ENCODE measurements at regions not wholly inside any gene's neighbourhood (a gene's known extent, or its start where the extent isn't known, plus 50 kb on each side); places are given as distances from the start of the nearest gene placed in this dataset.

GRCh38 chr4:143089291-143089690, 95.4 kb upstream of the USP38 start:
- intact Hi-C loops (cut with micrococcal nuclease; ENCODE audit: unreplicated experiment) (no loop called here), in situ Hi-C loops (cut with MboI) (no loop called here)
- Histone ChIP-seq H3K36me3 (ENCODE audit: control insufficient read depth in 2 of 2, insufficient read depth in 2 of 2, low read length in 1 of 2) (no peaks in the 10 kb centered on the region), H2AFZ (ENCODE audit: control insufficient read depth, low read depth, low read length) (no peak overlapping the region), H3K4me2 (ENCODE audit: control insufficient read depth, insufficient read depth) (no peak overlapping the region), H4K20me1 (ENCODE audit: control insufficient read depth, insufficient read depth) (no peaks in the 10 kb centered on the region), H3K4me1 (ENCODE audit: control insufficient read depth, insufficient read depth, low read length) (no peaks in the 10 kb centered on the region), H3K9ac (ENCODE audit: control insufficient read depth, insufficient read depth, low read length) (no peak overlapping the region), H3K27me3 (replicated peaks in 1 of 2; ENCODE audit: control insufficient read depth in 2 of 2, insufficient read depth in 2 of 2, low read length in 1 of 2) (no peaks in the 10 kb centered on the region), H3K9me3 (replicated peaks; ENCODE audit: control insufficient read depth, insufficient read depth, low read length) (no peaks in the 10 kb centered on the region), H3K4me3 (no peak overlapping the region), H3K79me2 (ENCODE audit: control insufficient read depth, insufficient read depth, low read length) (no peaks in the 10 kb centered on the region), H3K27ac (ENCODE audit: control insufficient read depth, insufficient read depth) (no peak overlapping the region)
- ATAC-seq, result no peak
- BruUV-seq (replicated peaks), result no TSS peak
- ChIA-PET CTCF (no interaction called here), SMC1A (ENCODE audit: uncharacterized antibody, unreplicated experiment) (no interaction called here), RAD21 (ENCODE audit: unreplicated experiment) (no interaction called here), POLR2A (no interaction called here)
- no peak for DNase-seq (ENCODE audit: low read depth, low spot score)
- TF ChIP-seq KLF5 (IDR thresholded peaks at IDR 0.05; ENCODE audit: partially characterized antibody) (no peak), STAT3 (IDR thresholded peaks at IDR 0.05; ENCODE audit: low read depth, low read length) (no peak), E2F8 (IDR thresholded peaks at IDR 0.05; ENCODE audit: low read depth, partially characterized antibody) (no peak), SIN3A (IDR thresholded peaks at IDR 0.05; ENCODE audit: low read depth, low read length) (no peak), CEBPB (IDR thresholded peaks at IDR 0.05; ENCODE audit: borderline replicate concordance in 1 of 2, low read depth in 2 of 2, low read length in 2 of 2) (no peak), RB1 (IDR thresholded peaks at IDR 0.05; ENCODE audit: borderline replicate concordance) (no peak), STAT1 (conservative IDR thresholded peaks at IDR 0.05) (no peak), NR2C1 (IDR thresholded peaks at IDR 0.05) (no peak), PML (IDR thresholded peaks at IDR 0.05; ENCODE audit: low read length) (no peak), ELK1 (IDR thresholded peaks at IDR 0.05; ENCODE audit: low read depth, low read length) (no peak), HDAC6 (IDR thresholded peaks at IDR 0.05; ENCODE audit: unreplicated experiment) (no peak), POLR2A (IDR thresholded peaks at IDR 0.05; ENCODE audit: low read depth, low read length) (no peak), ETV6 (conservative IDR thresholded peaks at IDR 0.05 in 1 of 2, IDR thresholded peaks at IDR 0.05 in 1 of 2; ENCODE audit: borderline replicate concordance in 1 of 2, low read depth in 1 of 2) (no peak), ZNF207 (IDR thresholded peaks at IDR 0.05; ENCODE audit: borderline replicate concordance) (no peak), CBFB (IDR thresholded peaks at IDR 0.05; ENCODE audit: low read depth) (no peak), ZNF687 (IDR thresholded peaks at IDR 0.05) (no peak)
- no peak for FAIRE-seq
